Breast epithelium (tissue), 4 donors: ENCODE measurements at regions not wholly inside any gene's neighbourhood (a gene's known extent, or its start where the extent isn't known, plus 50 kb on each side); places are given as distances from the start of the nearest gene placed in this dataset.

Experiments used
- DNase-seq, 2 donors: peaks; one replicate each; pipeline ENCODE4 v3.0.0-alpha.2; 2019; ENCODE audit warnings: low spot score in 2 of 2
- H3K27ac ChIP-seq, 2 donors: fragments of 200-600 bp; sonication (generic) in 1 of 2; one replicate each; pipeline ENCODE4 v1.5.1; 2016 to 2019; ENCODE audit warnings: mild to moderate bottlenecking in 1 of 2
- H3K27me3 ChIP-seq, 2 donors: fragments of 200-600 bp; sonication (generic) in 1 of 2; one replicate each; pipeline versions ENCODE4 v1.5.1 to v1.6.0; 2017 to 2019; ENCODE audit warnings: control low read depth in 1 of 2, mild to moderate bottlenecking in 1 of 2
- H3K36me3 ChIP-seq: fragments of 200-600 bp; one replicate; pipeline ENCODE4 v1.5.1; 2019
- H3K4me1 ChIP-seq, 2 donors: fragments of 200-600 bp; sonication (generic); one replicate each; pipeline ENCODE4 v1.5.1; 2016 to 2019; ENCODE audit warnings: control low read depth in 1 of 2
- H3K4me3 ChIP-seq, 3 donors: fragments of 200-600 bp; sonication (generic); 1 replicate in 2 of 3; 2 replicates in 1 of 3; pipeline ENCODE4 v1.5.1; 2016 to 2019; ENCODE audit warnings: mild to moderate bottlenecking in 3 of 3, moderate library complexity in 2 of 3
- H3K9me3 ChIP-seq, 2 donors: fragments of 200-600 bp; sonication (generic) in 1 of 2; one replicate each; pipeline ENCODE4 v1.5.1; 2016 to 2019; ENCODE audit warnings: control low read depth in 1 of 2
- POLR2A ChIP-seq: fragments of 450-650 bp; IDR thresholded peaks from one replicate; pipeline ENCODE4 v1.6.1; 2016; ENCODE audit warnings: antibody characterized with exemption, mild to moderate bottlenecking, moderate library complexity
- POLR2AphosphoS5 ChIP-seq, 3 donors: sonication (generic); formaldehyde crosslinking; IDR thresholded peaks; one replicate each; pipeline ENCODE4 v1.6.1; 2017; ENCODE audit warnings: antibody characterized with exemption in 3 of 3
- intact Hi-C: fragments of 100-400 bp; cut with DNase I; formaldehyde crosslinking; loops from one replicate; pipeline ENCODE4 v1.15.1; 2023; ENCODE audit warnings: low total_unique reads
- TF ChIP-seq, protein P1 (sequence below), 3 donors: fragments of 450-650 bp; IDR thresholded peaks; one replicate each; pipeline ENCODE4 v1.5.1; 2016 to 2017; ENCODE audit warnings: antibody characterized with exemption in 3 of 3, mild to moderate bottlenecking in 3 of 3, moderate library complexity in 3 of 3

DNA sequence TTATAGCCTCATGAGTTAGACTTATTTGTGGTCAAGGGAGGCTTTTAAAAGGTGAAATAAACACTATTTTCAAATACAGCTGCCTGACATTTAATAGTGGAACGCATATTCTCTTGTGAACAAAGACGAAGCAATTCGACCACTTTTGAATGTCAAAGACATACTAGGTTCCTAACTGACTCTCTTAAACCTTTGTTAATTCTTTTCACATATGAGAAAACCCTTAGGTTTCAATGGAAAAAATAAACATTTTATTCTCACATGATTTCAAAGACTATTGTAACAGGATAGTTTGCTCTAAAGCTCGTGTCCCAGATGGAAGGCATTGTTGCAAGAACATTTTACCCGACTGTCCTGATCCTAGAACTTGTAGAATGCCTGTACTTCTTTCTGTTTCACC, 74.8 kb upstream of the BOC start:
- Histone ChIP-seq H3K36me3 (no peaks in the 10 kb centered on the region), H3K4me1 (no peaks in the 10 kb centered on the region), H3K9me3 (no peaks in the 10 kb centered on the region), H3K4me3 (no peak overlapping the region), H3K27me3 (no peaks in the 10 kb centered on the region), H3K27ac (no peak overlapping the region)
- intact Hi-C loops, result loop anchor here (10.0 kb wide), 1 partner anchor 128 kb away; no protein-coding TSS in a partner anchor
- no peak for DNase-seq
- TF ChIP-seq POLR2AphosphoS5 (IDR thresholded peaks at IDR 0.05), result no peak
- TF ChIP-seq, protein P1, sequence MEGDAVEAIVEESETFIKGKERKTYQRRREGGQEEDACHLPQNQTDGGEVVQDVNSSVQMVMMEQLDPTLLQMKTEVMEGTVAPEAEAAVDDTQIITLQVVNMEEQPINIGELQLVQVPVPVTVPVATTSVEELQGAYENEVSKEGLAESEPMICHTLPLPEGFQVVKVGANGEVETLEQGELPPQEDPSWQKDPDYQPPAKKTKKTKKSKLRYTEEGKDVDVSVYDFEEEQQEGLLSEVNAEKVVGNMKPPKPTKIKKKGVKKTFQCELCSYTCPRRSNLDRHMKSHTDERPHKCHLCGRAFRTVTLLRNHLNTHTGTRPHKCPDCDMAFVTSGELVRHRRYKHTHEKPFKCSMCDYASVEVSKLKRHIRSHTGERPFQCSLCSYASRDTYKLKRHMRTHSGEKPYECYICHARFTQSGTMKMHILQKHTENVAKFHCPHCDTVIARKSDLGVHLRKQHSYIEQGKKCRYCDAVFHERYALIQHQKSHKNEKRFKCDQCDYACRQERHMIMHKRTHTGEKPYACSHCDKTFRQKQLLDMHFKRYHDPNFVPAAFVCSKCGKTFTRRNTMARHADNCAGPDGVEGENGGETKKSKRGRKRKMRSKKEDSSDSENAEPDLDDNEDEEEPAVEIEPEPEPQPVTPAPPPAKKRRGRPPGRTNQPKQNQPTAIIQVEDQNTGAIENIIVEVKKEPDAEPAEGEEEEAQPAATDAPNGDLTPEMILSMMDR (IDR thresholded peaks at IDR 0.05), result no peak
- TF ChIP-seq POLR2A, result no peak

DNA sequence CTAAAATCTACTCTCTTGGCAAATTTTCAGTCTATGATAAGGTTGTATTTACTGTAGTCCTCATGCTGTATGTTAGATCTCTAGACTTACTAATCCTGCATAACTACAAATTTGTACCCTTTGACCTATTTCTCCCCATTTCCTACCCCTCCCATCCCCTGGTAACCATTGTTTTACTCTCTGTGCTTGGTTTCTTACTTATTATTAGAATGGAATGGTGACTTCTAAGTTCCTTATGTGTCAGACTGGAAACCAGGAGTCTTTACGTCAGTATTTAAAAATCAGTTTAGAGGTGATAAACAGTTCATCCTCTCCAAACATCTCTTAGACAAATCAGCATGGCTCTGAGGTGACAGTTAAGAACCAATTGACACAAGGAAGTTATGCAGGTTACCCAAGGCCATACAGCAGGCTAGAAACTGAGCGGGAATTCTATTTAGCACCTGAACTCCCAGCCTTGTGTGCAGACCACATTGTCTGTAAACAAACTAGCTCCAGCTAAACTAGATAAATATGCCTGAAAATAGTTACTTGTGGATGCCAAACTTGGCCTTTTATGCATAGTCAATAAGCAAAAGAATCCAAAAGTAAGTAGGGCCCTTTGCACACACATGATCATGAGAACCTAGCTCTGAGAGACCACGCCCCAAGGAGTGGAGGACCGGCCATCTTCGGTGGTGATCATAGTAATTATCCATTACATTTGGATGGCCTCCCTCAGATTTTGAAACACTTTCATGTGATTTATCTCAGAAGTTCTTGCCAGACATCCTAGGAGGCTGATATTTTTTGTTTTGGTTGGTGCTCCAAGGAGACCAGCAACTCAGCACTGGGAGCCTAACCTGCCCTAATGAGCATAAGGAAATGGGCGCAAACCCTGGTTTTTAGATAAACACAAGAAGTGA, 72.3 kb upstream of the BOC start:
- Histone ChIP-seq H3K27ac (no peak overlapping the region), H3K36me3 (no peaks in the 10 kb centered on the region), H3K4me1 (peaks cover 0 to 4% of the 10 kb centered on the region in 2 donors)

DNA sequence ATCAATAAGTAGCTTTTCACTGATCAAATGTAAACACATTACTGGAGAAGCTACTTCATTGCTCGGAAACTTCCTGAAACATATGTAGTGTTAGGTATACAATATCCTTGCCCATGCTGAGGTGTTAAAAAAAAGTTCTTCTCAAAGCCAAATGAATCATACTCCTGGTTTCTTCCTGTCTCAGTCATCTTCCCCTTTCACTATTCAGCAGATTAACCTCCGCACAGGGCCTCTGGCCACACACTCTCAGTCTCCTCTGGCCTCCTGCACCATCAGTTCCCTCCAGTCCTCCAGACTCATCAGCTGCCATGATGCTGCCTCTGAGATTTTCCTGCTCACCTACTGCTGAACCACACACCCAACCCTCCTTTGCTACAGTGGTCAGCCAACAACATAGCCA, 70.5 kb upstream of the BOC start:
- TF ChIP-seq, protein P1 (IDR thresholded peaks at IDR 0.05), result no peak
- no peak for TF ChIP-seq POLR2AphosphoS5 (IDR thresholded peaks at IDR 0.05)
- TF ChIP-seq POLR2A, result no peak
- Histone ChIP-seq H3K4me3 (no peak overlapping the region), H3K9me3 (no peaks in the 10 kb centered on the region), H3K36me3 (no peaks in the 10 kb centered on the region), H3K27me3 (no peaks in the 10 kb centered on the region), H3K27ac (no peak overlapping the region), H3K4me1 (peaks cover 0 to 4% of the 10 kb centered on the region in 2 donors)
- intact Hi-C loops, result no loop called here
- DNase-seq, result no peak

More for the DNA sequence above, 72.3 kb upstream of the BOC start:
- Histone ChIP-seq H3K9me3 (no peaks in the 10 kb centered on the region), H3K4me3 (no peak overlapping the region), H3K27me3 (no peaks in the 10 kb centered on the region)
- DNase-seq, result no peak
- intact Hi-C loops, result loop anchor here (10.0 kb wide), 1 partner anchor 126 kb away; no protein-coding TSS in a partner anchor
- TF ChIP-seq POLR2AphosphoS5 (IDR thresholded peaks at IDR 0.05) (no peak), POLR2A (no peak)
- TF ChIP-seq, protein P1 (IDR thresholded peaks at IDR 0.05), result no peak

GRCh38 chr3:113141543-113141942, 69.8 kb upstream of the BOC start:
- Histone ChIP-seq H3K27me3 (no peaks in the 10 kb centered on the region), H3K27ac (peak overlapping the region in 1 of 2 donors; percentile 34), H3K4me1 (peaks cover 0 to 4% of the 10 kb centered on the region in 2 donors), H3K36me3 (no peaks in the 10 kb centered on the region), H3K9me3 (no peaks in the 10 kb centered on the region), H3K4me3 (no peak overlapping the region)
- TF ChIP-seq POLR2AphosphoS5 (IDR thresholded peaks at IDR 0.05) (no peak), POLR2A (no peak)
- TF ChIP-seq, protein P1 (IDR thresholded peaks at IDR 0.05), result no peak
- intact Hi-C loops, result no loop called here
- DNase-seq, result no peak

- peak overlapping the region; percentile 2 to 41 for H3K27ac ChIP-seq
- intact Hi-C loops, result no loop called here
- H3K9me3 ChIP-seq, result no peaks in the 10 kb centered on the region
- no peaks in the 10 kb centered on the region for H3K27me3 ChIP-seq
- TF ChIP-seq POLR2AphosphoS5 (IDR thresholded peaks at IDR 0.05) (no peak), POLR2A (no peak)
- TF ChIP-seq, protein P1 (IDR thresholded peaks at IDR 0.05), result no peak
- peaks cover 0 to 4% of the 10 kb centered on the region in 2 donors for H3K4me1 ChIP-seq
- H3K4me3 ChIP-seq, result no peak overlapping the region
- DNase-seq, result no peak
- H3K36me3 ChIP-seq, result no peaks in the 10 kb centered on the region
These were observed 68.9 kb upstream of the BOC start for GRCh38 chr3:113142476-113142875.
